GM12875 (cell line): ENCODE measurements at regions not wholly inside any gene's neighbourhood (a gene's known extent, or its start where the extent isn't known, plus 50 kb on each side); places are given as distances from the start of the nearest gene placed in this dataset.
A peak's percentile ranks its signal among the peaks of the same experiment; 100 is the strongest.

Experiments
- H3K4me3 ChIP-seq: one replicate; pipeline ENCODE4 v1.5.1; 2011; ENCODE audit warnings: low read depth, low read length, control low read depth
- TF ChIP-seq, protein P1 (sequence below): IDR thresholded peaks from 2 replicates; pipeline ENCODE4 v1.5.1; 2011; ENCODE audit warnings: low read depth, mild to moderate bottlenecking, control low read depth, inconsistent platforms, low read length, moderate library complexity, borderline replicate concordance; ENCODE audit not compliant: insufficient read depth

DNA sequence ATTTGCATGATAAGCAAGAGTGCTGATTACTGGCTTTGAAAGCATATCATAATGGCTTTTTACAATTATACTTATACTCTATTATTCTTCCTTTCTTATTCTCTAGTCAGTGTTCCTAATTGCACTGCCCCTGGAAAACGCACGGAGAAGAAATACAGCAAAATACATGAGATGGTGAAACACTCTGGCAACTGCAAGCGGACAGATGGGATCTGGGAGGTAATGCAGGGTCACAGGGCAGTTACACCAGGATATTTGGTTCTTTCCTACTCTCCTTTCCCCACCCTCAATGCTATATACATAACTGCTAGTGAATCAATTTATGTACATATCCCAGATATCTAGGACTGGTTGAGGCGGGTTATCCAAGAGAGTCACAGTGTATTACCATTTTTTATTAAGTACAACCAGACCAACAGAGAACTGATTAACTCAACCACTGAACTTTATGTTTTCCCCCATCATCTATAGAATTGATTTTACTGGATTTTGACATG lies 423.7 kb downstream of the ZSWIM6 start:
- no peak overlapping the region for H3K4me3 ChIP-seq
- TF ChIP-seq, protein P1, sequence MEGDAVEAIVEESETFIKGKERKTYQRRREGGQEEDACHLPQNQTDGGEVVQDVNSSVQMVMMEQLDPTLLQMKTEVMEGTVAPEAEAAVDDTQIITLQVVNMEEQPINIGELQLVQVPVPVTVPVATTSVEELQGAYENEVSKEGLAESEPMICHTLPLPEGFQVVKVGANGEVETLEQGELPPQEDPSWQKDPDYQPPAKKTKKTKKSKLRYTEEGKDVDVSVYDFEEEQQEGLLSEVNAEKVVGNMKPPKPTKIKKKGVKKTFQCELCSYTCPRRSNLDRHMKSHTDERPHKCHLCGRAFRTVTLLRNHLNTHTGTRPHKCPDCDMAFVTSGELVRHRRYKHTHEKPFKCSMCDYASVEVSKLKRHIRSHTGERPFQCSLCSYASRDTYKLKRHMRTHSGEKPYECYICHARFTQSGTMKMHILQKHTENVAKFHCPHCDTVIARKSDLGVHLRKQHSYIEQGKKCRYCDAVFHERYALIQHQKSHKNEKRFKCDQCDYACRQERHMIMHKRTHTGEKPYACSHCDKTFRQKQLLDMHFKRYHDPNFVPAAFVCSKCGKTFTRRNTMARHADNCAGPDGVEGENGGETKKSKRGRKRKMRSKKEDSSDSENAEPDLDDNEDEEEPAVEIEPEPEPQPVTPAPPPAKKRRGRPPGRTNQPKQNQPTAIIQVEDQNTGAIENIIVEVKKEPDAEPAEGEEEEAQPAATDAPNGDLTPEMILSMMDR: no peak

DNA sequence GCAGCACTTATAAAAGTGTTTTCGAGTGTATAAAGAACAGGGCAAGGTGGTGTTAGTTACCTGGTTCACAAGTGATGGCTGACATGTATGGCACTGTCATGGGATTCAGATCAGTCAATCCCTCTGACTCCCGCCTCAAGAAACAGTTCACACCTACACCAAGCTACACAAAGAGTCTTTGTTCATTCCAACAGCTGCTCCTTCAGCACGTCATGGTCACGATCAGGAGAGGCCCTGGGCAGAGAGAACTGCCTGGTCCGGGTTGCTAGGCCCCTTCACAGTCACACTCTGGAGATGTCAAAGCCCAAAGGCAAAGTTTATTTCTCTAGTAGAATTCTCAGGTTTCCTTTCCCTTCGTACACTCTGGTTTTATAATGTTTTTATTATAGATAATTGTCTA lies 426.7 kb downstream of the ZSWIM6 start:
- TF ChIP-seq, protein P1: no peak
- H3K4me3 ChIP-seq: no peak overlapping the region

DNA sequence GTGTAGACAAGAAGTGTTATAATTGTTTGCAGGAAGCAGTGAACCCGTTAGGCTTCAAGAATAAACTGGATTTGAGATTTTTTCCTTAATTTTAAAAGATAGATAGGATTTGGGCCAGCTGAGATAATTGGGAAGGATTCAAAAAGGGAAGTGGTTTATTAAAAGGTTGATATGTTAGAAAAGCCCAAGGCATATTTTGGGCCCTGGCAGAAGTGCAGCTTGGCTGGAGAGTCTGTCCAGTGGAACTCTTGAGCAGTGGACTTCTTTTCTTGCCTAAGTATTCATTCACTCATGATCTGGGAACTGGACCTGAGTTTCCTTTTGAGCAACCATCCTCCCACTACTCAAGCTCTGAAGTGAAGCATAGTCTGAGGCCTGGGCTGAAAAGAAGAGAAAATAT lies 433.4 kb downstream of the ZSWIM6 start:
- TF ChIP-seq, protein P1: no peak
- no peak overlapping the region for H3K4me3 ChIP-seq

DNA sequence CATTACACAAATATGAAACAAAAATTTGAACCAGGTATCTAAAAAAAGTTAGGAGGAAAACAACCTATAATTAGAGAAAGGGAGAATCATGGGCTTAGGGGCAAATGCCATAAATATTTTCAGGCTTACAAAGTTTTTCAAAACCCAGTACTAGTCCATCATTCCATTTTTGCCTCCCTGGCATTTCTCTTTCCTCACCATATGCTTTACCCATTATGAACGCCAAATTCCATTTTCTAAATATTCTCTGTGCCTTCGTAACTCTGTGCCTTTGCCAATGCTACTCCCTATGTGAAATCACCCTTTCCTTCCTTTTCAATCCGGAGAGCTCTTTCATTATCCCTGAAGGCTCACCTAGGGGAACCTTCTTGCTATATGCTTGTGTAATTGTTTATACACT lies 434.1 kb downstream of the ZSWIM6 start:
- TF ChIP-seq, protein P1: no peak
- H3K4me3 ChIP-seq: no peak overlapping the region

DNA sequence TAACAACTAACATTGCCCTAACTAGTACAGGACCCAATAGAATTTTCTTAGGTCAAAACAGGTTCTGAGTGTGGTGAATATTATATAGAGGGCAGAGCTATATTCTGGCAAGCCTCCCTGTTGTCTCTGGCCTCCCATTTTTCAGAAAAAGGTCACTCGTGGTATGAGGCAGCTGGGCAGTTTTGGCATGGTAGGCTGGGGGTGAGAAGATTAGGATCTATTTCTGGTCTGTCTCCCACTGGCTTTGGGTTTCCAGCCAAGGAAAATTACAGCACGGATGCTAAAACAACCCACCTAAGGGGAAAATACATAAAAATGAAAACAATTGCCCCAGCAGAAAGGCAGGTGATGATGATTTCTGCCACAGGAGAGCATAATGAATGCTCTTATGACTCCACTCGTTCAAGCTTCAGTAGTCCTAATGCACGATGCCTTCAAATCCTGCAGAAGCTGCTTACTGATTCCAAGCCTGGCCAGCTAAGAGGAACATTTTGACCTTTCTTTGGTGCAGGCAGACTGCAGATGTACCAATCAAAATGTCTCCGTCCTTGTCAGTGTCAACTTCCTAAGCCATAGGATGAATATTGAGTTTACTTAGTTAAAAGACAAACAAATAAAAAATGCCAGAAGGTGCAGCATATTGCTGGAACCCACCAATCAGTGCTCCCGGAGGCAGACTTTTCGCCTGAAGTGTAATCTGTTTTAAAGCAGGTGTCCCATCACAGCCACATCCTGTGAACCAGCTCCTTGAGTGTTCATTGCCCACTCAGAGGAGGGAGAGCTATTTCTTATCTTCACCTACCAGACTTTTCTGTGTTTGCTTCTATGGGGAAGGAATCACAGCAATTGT lies 435.4 kb downstream of the ZSWIM6 start:
- TF ChIP-seq, protein P1: no peak
- no peak overlapping the region for H3K4me3 ChIP-seq

DNA sequence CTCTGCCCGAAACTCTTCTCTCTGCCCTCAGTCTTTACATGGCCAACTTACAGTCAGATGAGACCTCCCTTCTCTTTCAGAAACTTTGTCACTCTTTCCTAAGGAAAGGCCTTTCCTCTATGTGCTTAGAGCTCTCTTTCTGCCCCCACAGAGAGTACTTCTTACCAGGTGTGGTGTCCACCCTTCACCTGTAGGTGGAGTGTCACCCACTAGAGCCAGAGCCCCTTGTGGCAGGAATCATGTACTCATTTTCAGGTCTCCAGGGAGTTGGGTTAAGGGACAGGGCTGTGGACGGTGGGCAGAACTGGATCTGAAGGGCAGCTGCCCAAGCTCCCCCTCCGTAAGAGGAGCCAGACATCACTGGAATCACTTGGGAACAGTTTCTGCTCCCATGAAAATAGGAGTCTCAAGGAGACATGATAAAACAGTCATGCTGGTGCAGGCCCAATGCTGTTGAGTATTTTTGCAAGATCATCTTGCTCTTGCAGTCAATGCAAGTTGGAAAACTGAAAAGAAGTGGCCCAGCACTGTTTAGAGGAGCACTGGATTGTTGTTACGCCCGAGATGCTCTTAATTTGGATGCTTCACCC lies 436.7 kb downstream of the ZSWIM6 start:
- TF ChIP-seq, protein P1: peak; percentile 92
- no peak overlapping the region for H3K4me3 ChIP-seq

DNA sequence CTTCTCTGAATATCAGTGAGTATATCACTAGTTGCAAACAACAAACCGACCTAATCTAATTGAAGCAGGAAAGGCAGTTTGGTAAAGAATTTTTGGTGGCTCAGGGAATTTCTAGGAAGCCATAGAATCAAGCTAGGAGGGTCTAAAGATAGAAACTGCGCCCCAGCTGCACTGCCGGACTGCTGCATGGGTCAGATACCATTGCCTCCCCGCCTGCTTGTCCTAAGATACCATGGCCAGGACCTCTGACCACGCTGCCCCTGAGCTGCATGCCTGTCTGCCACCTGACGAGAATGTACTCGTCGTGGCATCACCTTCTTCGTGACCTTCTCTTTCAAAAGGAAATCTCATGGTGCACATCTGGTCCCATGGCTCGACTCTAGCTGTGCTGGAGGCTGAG lies 439.0 kb downstream of the ZSWIM6 start:
- TF ChIP-seq, protein P1: no peak
- no peak overlapping the region for H3K4me3 ChIP-seq
